OCI-LY3 (cell line): ENCODE measurements at regions not wholly inside any gene's neighbourhood (a gene's known extent, or its start where the extent isn't known, plus 50 kb on each side); places are given as distances from the start of the nearest gene placed in this dataset.

ENCODE experiments used
- H2AFZ ChIP-seq: fragments of 200-600, 300-600 bp; shearing (Covaris generic); 2 replicates; pipeline ENCODE4 v1.6.0; 2014; ENCODE audit warnings: antibody characterized with exemption, low read depth, low read length
- H3K27ac ChIP-seq: fragments of 200-600, 300-600 bp; sonication (generic); 2 replicates; pipeline ENCODE4 v1.5.1; 2014; ENCODE audit warnings: mild to moderate bottlenecking, low read length, moderate library complexity, mixed read lengths
- H3K27me3 ChIP-seq: fragments of 200-600, 300-600 bp; sonication (generic); 2 replicates; pipeline ENCODE4 v1.6.1; 2014; ENCODE audit warnings: low read depth, low read length, mixed read lengths
- H3K36me3 ChIP-seq: fragments of 200-600, 300-600 bp; sonication (generic); replicated peaks from 2 replicates; pipeline ENCODE3; 2014; ENCODE audit warnings: low read depth, low read length, mixed read lengths
- H3K4me1 ChIP-seq: fragments of 300-600, 200-600 bp; sonication (generic); 2 replicates; pipeline ENCODE4 v1.6.1; 2014; ENCODE audit warnings: low read length, mixed read lengths
- H3K4me2 ChIP-seq: fragments of 200-600, 300-600 bp; sonication (generic); 2 replicates; pipeline ENCODE4 v1.6.1; 2014; ENCODE audit warnings: low read length, mixed read lengths
- H3K4me3 ChIP-seq: fragments of 300-600, 200-600 bp; sonication (generic); 2 replicates; pipeline ENCODE4 v1.5.1; 2014; ENCODE audit warnings: antibody characterized with exemption, mild to moderate bottlenecking, low read length, moderate library complexity
- H3K79me2 ChIP-seq: fragments of 300-600, 200-600 bp; shearing (Covaris generic); 2 replicates; pipeline ENCODE4 v1.6.1; 2014; ENCODE audit warnings: mild to moderate bottlenecking, low read length, mixed read lengths
- H3K9ac ChIP-seq: fragments of 300-600, 200-600 bp; shearing (Covaris generic); 2 replicates; pipeline ENCODE4 v1.6.0; 2014; ENCODE audit warnings: mild to moderate bottlenecking, low read length, moderate library complexity
- H3K9me3 ChIP-seq: fragments of 200-600, 300-600 bp; shearing (Covaris generic); 2 replicates; pipeline ENCODE4 v1.6.1; 2014; ENCODE audit warnings: low read length, mixed read lengths; ENCODE audit not compliant: insufficient read depth
- H4K20me1 ChIP-seq: fragments of 200-600, 300-600 bp; sonication (generic); 2 replicates; pipeline ENCODE4 v1.6.1; 2016; ENCODE audit warnings: low read length, mixed read lengths; ENCODE audit not compliant: insufficient read depth
- CTCF ChIP-seq: fragments of 200-600, 300-600 bp; sonication (generic); IDR thresholded peaks from 2 replicates; pipeline ENCODE4 v1.5.1; 2014; ENCODE audit warnings: antibody characterized with exemption, low read length, low read depth
- EZH2phosphoT487 ChIP-seq: fragments of 200-600 bp; shearing (Covaris generic); IDR thresholded peaks from 2 replicates; pipeline ENCODE4 v1.6.1; 2018; ENCODE audit warnings: antibody characterized with exemption, mixed run types, low read depth

- Histone ChIP-seq H3K79me2 (no peaks in the 10 kb centered on the region), H3K27ac (no peak overlapping the region), H3K9me3 (no peaks in the 10 kb centered on the region), H3K36me3 (no peaks in the 10 kb centered on the region), H3K4me1 (no peaks in the 10 kb centered on the region), H3K4me3 (no peak overlapping the region), H3K9ac (no peak overlapping the region), H3K27me3 (no peaks in the 10 kb centered on the region), H4K20me1 (no peaks in the 10 kb centered on the region), H3K4me2 (no peak overlapping the region), H2AFZ (no peak overlapping the region)
- TF ChIP-seq EZH2phosphoT487 = no peak
- TF ChIP-seq CTCF = no peak
Observed at GRCh38 chr15:93319121-93319814, 230.3 kb upstream of the RGMA start.

- Histone ChIP-seq H3K27ac (no peak overlapping the region), H2AFZ (no peak overlapping the region), H3K27me3 (no peaks in the 10 kb centered on the region), H3K4me1 (no peaks in the 10 kb centered on the region), H3K4me2 (no peak overlapping the region), H3K4me3 (no peak overlapping the region), H4K20me1 (no peaks in the 10 kb centered on the region), H3K79me2 (no peaks in the 10 kb centered on the region), H3K36me3 (no peaks in the 10 kb centered on the region), H3K9ac (no peak overlapping the region), H3K9me3 (no peaks in the 10 kb centered on the region)
- TF ChIP-seq EZH2phosphoT487 (no peak), CTCF (no peak)
Observed at GRCh38 chr15:93317772-93318171, 228.8 kb upstream of the RGMA start.

- H3K27me3 ChIP-seq = no peaks in the 10 kb centered on the region
- no peak overlapping the region for H3K9ac ChIP-seq
- no peaks in the 10 kb centered on the region for H3K79me2 ChIP-seq
- H3K9me3 ChIP-seq = no peaks in the 10 kb centered on the region
- H3K36me3 ChIP-seq = no peaks in the 10 kb centered on the region
- H3K27ac ChIP-seq = no peak overlapping the region
- no peaks in the 10 kb centered on the region for H4K20me1 ChIP-seq
- H3K4me2 ChIP-seq = no peak overlapping the region
- no peak for TF ChIP-seq EZH2phosphoT487
- no peak for TF ChIP-seq CTCF
- no peaks in the 10 kb centered on the region for H3K4me1 ChIP-seq
- no peak overlapping the region for H3K4me3 ChIP-seq
- no peak overlapping the region for H2AFZ ChIP-seq
Observed at GRCh38 chr15:93314245-93314644, 225.2 kb upstream of the RGMA start.

GRCh38 chr15:93312891-93313486 lies 224.0 kb upstream of the RGMA start:
- Histone ChIP-seq H3K27me3 (no peaks in the 10 kb centered on the region), H3K9ac (no peak overlapping the region), H3K9me3 (no peaks in the 10 kb centered on the region), H3K36me3 (no peaks in the 10 kb centered on the region), H3K4me2 (no peak overlapping the region), H3K4me3 (no peak overlapping the region), H3K79me2 (no peaks in the 10 kb centered on the region), H4K20me1 (no peaks in the 10 kb centered on the region), H3K27ac (no peak overlapping the region), H2AFZ (no peak overlapping the region), H3K4me1 (no peaks in the 10 kb centered on the region)
- TF ChIP-seq CTCF (no peak), EZH2phosphoT487 (no peak)
